ENCODE measurements at regions not wholly inside any gene's neighbourhood (a gene's known extent, or its start where the extent isn't known, plus 50 kb on each side); places are given as distances from the start of the nearest gene placed in this dataset.

DNA sequence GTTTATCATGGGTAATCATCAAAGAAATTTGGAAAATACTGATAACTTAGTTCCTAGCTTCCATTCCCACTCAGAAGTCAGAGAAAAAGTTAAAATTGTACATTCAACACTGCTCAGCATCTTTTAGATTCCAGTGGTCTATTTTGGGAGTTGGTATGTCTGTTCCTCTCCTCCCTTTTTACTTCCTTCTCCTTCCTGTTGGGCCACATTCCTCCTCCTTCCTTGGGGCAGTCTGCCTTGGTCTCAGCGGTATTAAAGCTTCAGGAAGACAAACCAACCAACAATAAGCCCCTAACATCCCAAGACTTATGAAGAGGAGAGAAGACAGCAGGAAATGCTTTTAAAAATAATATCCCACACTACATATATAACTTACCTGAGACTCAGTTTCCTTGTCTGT, 49.9 kb upstream of the SSBP2 start:
- Histone ChIP-seq H3F3A (ENCODE audit: insufficient read depth, low read depth) (peaks cover 11% of the 10 kb centered on the region; the same call in 1 of the 2 replicates), H3K79me2 (ENCODE audit: low read depth) (no peaks in the 10 kb centered on the region), H3K27me3 (ENCODE audit: insufficient read depth, low read depth) (no peaks in the 10 kb centered on the region), H3K9me2 (ENCODE audit: insufficient read depth) (no peaks in the 10 kb centered on the region), H3K36me3 (ENCODE audit: low read depth) (no peaks in the 10 kb centered on the region), H3K4me3 (no peak overlapping the region; the same call in 1 of the 2 replicates), H3K4me1 (replicated peaks; ENCODE audit: insufficient read depth) (peaks cover 25% of the 10 kb centered on the region), H4K20me1 (ENCODE audit: insufficient read depth) (no peaks in the 10 kb centered on the region), H3K9me3 (ENCODE audit: insufficient read depth, low read depth) (no peaks in the 10 kb centered on the region), H3K27ac (peak overlapping the region; percentile 54), H3K4me2 (peak overlapping the region; percentile 70), H2AFZ (0 out of 2 replicates have a peak overlapping the region, but pooled peaks have one; percentile 12)
- TF ChIP-seq, protein P1, sequence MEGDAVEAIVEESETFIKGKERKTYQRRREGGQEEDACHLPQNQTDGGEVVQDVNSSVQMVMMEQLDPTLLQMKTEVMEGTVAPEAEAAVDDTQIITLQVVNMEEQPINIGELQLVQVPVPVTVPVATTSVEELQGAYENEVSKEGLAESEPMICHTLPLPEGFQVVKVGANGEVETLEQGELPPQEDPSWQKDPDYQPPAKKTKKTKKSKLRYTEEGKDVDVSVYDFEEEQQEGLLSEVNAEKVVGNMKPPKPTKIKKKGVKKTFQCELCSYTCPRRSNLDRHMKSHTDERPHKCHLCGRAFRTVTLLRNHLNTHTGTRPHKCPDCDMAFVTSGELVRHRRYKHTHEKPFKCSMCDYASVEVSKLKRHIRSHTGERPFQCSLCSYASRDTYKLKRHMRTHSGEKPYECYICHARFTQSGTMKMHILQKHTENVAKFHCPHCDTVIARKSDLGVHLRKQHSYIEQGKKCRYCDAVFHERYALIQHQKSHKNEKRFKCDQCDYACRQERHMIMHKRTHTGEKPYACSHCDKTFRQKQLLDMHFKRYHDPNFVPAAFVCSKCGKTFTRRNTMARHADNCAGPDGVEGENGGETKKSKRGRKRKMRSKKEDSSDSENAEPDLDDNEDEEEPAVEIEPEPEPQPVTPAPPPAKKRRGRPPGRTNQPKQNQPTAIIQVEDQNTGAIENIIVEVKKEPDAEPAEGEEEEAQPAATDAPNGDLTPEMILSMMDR (conservative IDR thresholded peaks at IDR 0.05): no peak
- TF ChIP-seq EZH2 (IDR thresholded peaks at IDR 0.05; ENCODE audit: low read depth): no peak
- ChIA-PET POLR2A (ENCODE audit: unreplicated experiment) (no interaction called here), CTCF (interaction anchor here (0.6 kb wide), 1 partner anchor 45 kb away, joined by 4 read pairs; no protein-coding TSS in a partner anchor)
- DNase-seq: peak; percentile 44 to 76
- no TSS peak for BruUV-seq (replicated peaks)
- intact Hi-C loops (cut with micrococcal nuclease; ENCODE audit: unreplicated experiment): loop anchor here (1.0 to 2.0 kb wide), 4 partner anchors 20 to 50 kb away; partner anchors contain the start of gene SSBP2

Measured in PC-9 (cell line).